ENCODE measurements at regions not wholly inside any gene's neighbourhood (a gene's known extent, or its start where the extent isn't known, plus 50 kb on each side); places are given as distances from the start of the nearest gene placed in this dataset.

GRCh38 chr10:128549101-128549608 is 422.9 kb upstream of the MKI67 start:
- DNase-seq (ENCODE audit: low read depth): no peak

GRCh38 chr10:128550045-128550444 is 423.8 kb upstream of the MKI67 start:
- DNase-seq (ENCODE audit: low read depth): no peak

GRCh38 chr10:128551475-128551874 is 425.3 kb upstream of the MKI67 start:
- no peak for DNase-seq (ENCODE audit: low read depth)

- no peak for DNase-seq (ENCODE audit: low read depth)
Observed at GRCh38 chr10:128553755-128554154, 427.5 kb upstream of the MKI67 start.

GRCh38 chr10:128556182-128557110 is 430.2 kb upstream of the MKI67 start:
- no peak for DNase-seq (ENCODE audit: low read depth)

GRCh38 chr10:128557149-128557710 is 431.0 kb upstream of the MKI67 start:
- DNase-seq (ENCODE audit: low read depth): no peak

- no peak for DNase-seq (ENCODE audit: low read depth)
Observed at GRCh38 chr10:128560406-128560805, 434.2 kb upstream of the MKI67 start.

GRCh38 chr10:128560993-128561392 is 434.8 kb upstream of the MKI67 start:
- no peak for DNase-seq (ENCODE audit: low read depth)

- DNase-seq (ENCODE audit: low read depth): no peak
Observed at GRCh38 chr10:128563387-128563786, 437.2 kb upstream of the MKI67 start.

GRCh38 chr10:128563904-128564303 is 437.7 kb upstream of the MKI67 start:
- no peak for DNase-seq (ENCODE audit: low read depth)

- DNase-seq (ENCODE audit: low read depth): no peak
Observed at GRCh38 chr10:128566361-128566968, 440.2 kb upstream of the MKI67 start.

GRCh38 chr10:128567551-128567950 is 441.3 kb upstream of the MKI67 start:
- no peak for DNase-seq (ENCODE audit: low read depth)

GRCh38 chr10:128568041-128568440 is 441.8 kb upstream of the MKI67 start:
- no peak for DNase-seq (ENCODE audit: low read depth)

GRCh38 chr10:128568491-128568890 is 442.3 kb upstream of the MKI67 start:
- no peak for DNase-seq (ENCODE audit: low read depth)

GRCh38 chr10:128568990-128569945 is 443.0 kb upstream of the MKI67 start:
- no peak for DNase-seq (ENCODE audit: low read depth)

- DNase-seq (ENCODE audit: low read depth): no peak
Observed at GRCh38 chr10:128570319-128570995, 444.2 kb upstream of the MKI67 start.

GRCh38 chr10:128571071-128571470 is 444.8 kb upstream of the MKI67 start:
- no peak for DNase-seq (ENCODE audit: low read depth)

GRCh38 chr10:128571745-128572144 is 445.5 kb upstream of the MKI67 start:
- DNase-seq (ENCODE audit: low read depth): no peak

- no peak for DNase-seq (ENCODE audit: low read depth)
Observed at GRCh38 chr10:128572696-128573095, 446.5 kb upstream of the MKI67 start.

GRCh38 chr10:128573281-128573845 is 447.1 kb upstream of the MKI67 start:
- no peak for DNase-seq (ENCODE audit: low read depth)
